Activated T-cell treated with anti-CD3 and anti-CD28 coated beads for 48 hours (primary cell): ENCODE measurements at regions not wholly inside any gene's neighbourhood (a gene's known extent, or its start where the extent isn't known, plus 50 kb on each side); places are given as distances from the start of the nearest gene placed in this dataset.
"Not testable (repeated sequence)": the region's sequence is repeated elsewhere in the genome, so short reads cannot be mapped to it uniquely, and the experiment has no call there.

Experiments used
- DNase-seq: peaks from one replicate; pipeline ENCODE4 v3.0.0-alpha.2; 2020; ENCODE audit warnings: low read depth

GRCh38 chr3:152193673-152194267, 75.0 kb upstream of the MBNL1 start:
- DNase-seq: no peak

- no peak for DNase-seq
Observed at GRCh38 chr3:152195206-152195605, 73.5 kb upstream of the MBNL1 start.

GRCh38 chr3:152196782-152197181, 71.9 kb upstream of the MBNL1 start:
- no peak for DNase-seq

- no peak for DNase-seq
Observed at GRCh38 chr3:152197451-152197850, 71.3 kb upstream of the MBNL1 start.

GRCh38 chr3:152197937-152198336, 70.8 kb upstream of the MBNL1 start:
- no peak for DNase-seq

- DNase-seq: no peak
Observed at GRCh38 chr3:152198665-152199064, 70.1 kb upstream of the MBNL1 start.

- no peak for DNase-seq
Observed at GRCh38 chr3:152199102-152199840, 69.5 kb upstream of the MBNL1 start.

GRCh38 chr3:152200476-152201420, 68.0 kb upstream of the MBNL1 start:
- DNase-seq: no peak

GRCh38 chr3:152202976-152203626, 65.6 kb upstream of the MBNL1 start:
- no peak for DNase-seq

- no peak for DNase-seq
Observed at GRCh38 chr3:152203652-152204051, 65.1 kb upstream of the MBNL1 start.

- DNase-seq: no peak
Observed at GRCh38 chr3:152204218-152204617, 64.5 kb upstream of the MBNL1 start.

GRCh38 chr3:152205097-152205593, 63.6 kb upstream of the MBNL1 start:
- DNase-seq: no peak

- no peak for DNase-seq
Observed at GRCh38 chr3:152206243-152206760, 62.4 kb upstream of the MBNL1 start.

- DNase-seq: no peak
Observed at GRCh38 chr3:152208439-152208838, 60.3 kb upstream of the MBNL1 start.

- no peak for DNase-seq
Observed at GRCh38 chr3:152209060-152209459, 59.7 kb upstream of the MBNL1 start.

- no peak for DNase-seq
Observed at GRCh38 chr3:152209776-152210175, 59.0 kb upstream of the MBNL1 start.

GRCh38 chr3:152210697-152211096, 58.0 kb upstream of the MBNL1 start:
- no peak for DNase-seq

- no peak for DNase-seq
Observed at GRCh38 chr3:152211655-152212054, 57.1 kb upstream of the MBNL1 start.

GRCh38 chr3:152213203-152213602, 55.5 kb upstream of the MBNL1 start:
- DNase-seq: no peak

GRCh38 chr3:152213938-152214337, 54.8 kb upstream of the MBNL1 start:
- no peak for DNase-seq

GRCh38 chr3:152216960-152217865, 51.5 kb upstream of the MBNL1 start:
- DNase-seq: not testable (repeated sequence)
